ENCODE measurements at regions not wholly inside any gene's neighbourhood (a gene's known extent, or its start where the extent isn't known, plus 50 kb on each side); places are given as distances from the start of the nearest gene placed in this dataset.

GRCh38 chr14:38777401-38777800, 325.6 kb downstream of the SEC23A start:
- no peak for DNase-seq (ENCODE audit: extremely low read depth in 1 of 2, low read depth in 1 of 2)

GRCh38 chr14:38775986-38776385, 327.0 kb downstream of the SEC23A start:
- DNase-seq (ENCODE audit: extremely low read depth in 1 of 2, low read depth in 1 of 2) = no peak

GRCh38 chr14:38774162-38774561, 328.9 kb downstream of the SEC23A start:
- no peak for DNase-seq (ENCODE audit: extremely low read depth in 1 of 2, low read depth in 1 of 2)

- no peak for DNase-seq (ENCODE audit: extremely low read depth in 1 of 2, low read depth in 1 of 2)
These were observed 332.8 kb downstream of the SEC23A start for GRCh38 chr14:38770251-38770650.

GRCh38 chr14:38762845-38763244, 340.2 kb downstream of the SEC23A start:
- no peak for DNase-seq (ENCODE audit: extremely low read depth in 1 of 2, low read depth in 1 of 2)

GRCh38 chr14:38762426-38762825, 340.6 kb downstream of the SEC23A start:
- no peak for DNase-seq (ENCODE audit: extremely low read depth in 1 of 2, low read depth in 1 of 2)

- no peak for DNase-seq (ENCODE audit: extremely low read depth in 1 of 2, low read depth in 1 of 2)
These were observed 342.0 kb downstream of the SEC23A start for GRCh38 chr14:38761033-38761432.

GRCh38 chr14:38758661-38759060, 344.4 kb downstream of the SEC23A start:
- no peak for DNase-seq (ENCODE audit: extremely low read depth in 1 of 2, low read depth in 1 of 2)

GRCh38 chr14:38755036-38755435, 348.0 kb downstream of the SEC23A start:
- no peak for DNase-seq (ENCODE audit: extremely low read depth in 1 of 2, low read depth in 1 of 2)

GRCh38 chr14:38752750-38753149, 350.3 kb downstream of the SEC23A start:
- DNase-seq (ENCODE audit: extremely low read depth in 1 of 2, low read depth in 1 of 2) = no peak

- DNase-seq (ENCODE audit: extremely low read depth in 1 of 2, low read depth in 1 of 2) = no peak
These were observed 350.7 kb downstream of the SEC23A start for GRCh38 chr14:38752341-38752740.

- DNase-seq (ENCODE audit: extremely low read depth in 1 of 2, low read depth in 1 of 2) = no peak
These were observed 351.6 kb downstream of the SEC23A start for GRCh38 chr14:38751459-38751858.

- DNase-seq (ENCODE audit: extremely low read depth in 1 of 2, low read depth in 1 of 2) = no peak
These were observed 353.1 kb downstream of the SEC23A start for GRCh38 chr14:38749936-38750335.

GRCh38 chr14:38745861-38746260, 357.2 kb downstream of the SEC23A start:
- no peak for DNase-seq (ENCODE audit: extremely low read depth in 1 of 2, low read depth in 1 of 2)

GRCh38 chr14:38743966-38744584, 359.0 kb downstream of the SEC23A start:
- DNase-seq (ENCODE audit: extremely low read depth in 1 of 2, low read depth in 1 of 2) = no peak

GRCh38 chr14:38737686-38738407, 365.2 kb downstream of the SEC23A start:
- DNase-seq (ENCODE audit: extremely low read depth in 1 of 2, low read depth in 1 of 2) = no peak

- no peak for DNase-seq (ENCODE audit: extremely low read depth in 1 of 2, low read depth in 1 of 2)
These were observed 368.0 kb downstream of the SEC23A start for GRCh38 chr14:38735005-38735404.

GRCh38 chr14:38731962-38732361, 371.1 kb downstream of the SEC23A start:
- DNase-seq (ENCODE audit: extremely low read depth in 1 of 2, low read depth in 1 of 2) = no peak

- no peak for DNase-seq (ENCODE audit: extremely low read depth in 1 of 2, low read depth in 1 of 2)
These were observed 372.6 kb downstream of the SEC23A start for GRCh38 chr14:38730420-38730819.

- no peak for DNase-seq (ENCODE audit: extremely low read depth in 1 of 2, low read depth in 1 of 2)
These were observed 375.3 kb downstream of the SEC23A start for GRCh38 chr14:38727731-38728130.

GRCh38 chr14:38724621-38725020, 378.4 kb downstream of the SEC23A start:
- DNase-seq (ENCODE audit: extremely low read depth in 1 of 2, low read depth in 1 of 2) = no peak

GRCh38 chr14:38723959-38724358, 379.1 kb downstream of the SEC23A start:
- DNase-seq (ENCODE audit: extremely low read depth in 1 of 2, low read depth in 1 of 2) = no peak

- no peak for DNase-seq (ENCODE audit: extremely low read depth in 1 of 2, low read depth in 1 of 2)
These were observed 379.8 kb downstream of the SEC23A start for GRCh38 chr14:38723277-38723676.

Data from activated CD8-positive, alpha-beta memory T cell treated with anti-CD3 and anti-CD28 coated beads for 1 hour (primary cell).